PC-3 (cell line): ENCODE measurements at regions not wholly inside any gene's neighbourhood (a gene's known extent, or its start where the extent isn't known, plus 50 kb on each side); places are given as distances from the start of the nearest gene placed in this dataset.

Experiments used
- CTCF ChIP-seq: fragments of 300-600 bp; sonication (generic); conservative IDR thresholded peaks from 2 replicates; pipeline ENCODE4 v1.5.1; 2017; ENCODE audit warnings: antibody characterized with exemption, low read depth, mild to moderate bottlenecking, low read length
- EZH2 ChIP-seq: fragments of 300-600 bp; sonication (generic); IDR thresholded peaks from one replicate; pipeline ENCODE4 v1.6.1; 2017; ENCODE audit warnings: antibody characterized with exemption, mild to moderate bottlenecking, low read length; ENCODE audit not compliant: unreplicated experiment

- no peak for TF ChIP-seq CTCF
- TF ChIP-seq EZH2: no peak
These were observed 271.3 kb upstream of the FAT4 start for GRCh38 chr4:125043486-125043885.
